WTC11 (cell line): ENCODE measurements at regions not wholly inside any gene's neighbourhood (a gene's known extent, or its start where the extent isn't known, plus 50 kb on each side); places are given as distances from the start of the nearest gene placed in this dataset.

Experiments used
- ATAC-seq: fragments of 200-7000 bp; cut with Tn5 transposase; 2 replicates; pipeline ENCODE4 v1.10.0; 2021; ENCODE audit warnings: mild to moderate bottlenecking, moderate library complexity
- CTCF ChIA-PET: fragments of 300-600 bp; sonication (Branson Sonifier 250); formaldehyde crosslinking; loops from one replicate; lab custom pipeline; 2021; ENCODE audit warnings: antibody characterized with exemption; lab: Charles Lee
- POLR2A ChIA-PET: fragments of 350-600 bp; sonication (Branson Sonifier 250); formaldehyde crosslinking; loops from one replicate; lab custom pipeline; 2021; ENCODE audit warnings: antibody characterized with exemption; lab: Charles Lee
- DNase-seq: peaks from one replicate; pipeline ENCODE4 v3.0.0; 2021; ENCODE audit warnings: low spot score
- H3K27ac Mint-ChIP-seq: 2 replicates; pipeline ENCODE4 v1.8.0; 2021; ENCODE audit warnings: mixed read lengths
- H3K27me3 Mint-ChIP-seq: 2 replicates; pipeline ENCODE4 v1.8.0; 2021; ENCODE audit warnings: low read depth, mild to moderate bottlenecking, moderate library complexity, mixed read lengths
- H3K36me3 Mint-ChIP-seq: 2 replicates; pipeline ENCODE4 v1.8.0; 2021; ENCODE audit warnings: mixed read lengths
- H3K4me1 Mint-ChIP-seq: 2 replicates; pipeline ENCODE4 v1.8.0; 2022; ENCODE audit warnings: mixed read lengths
- H3K4me3 Mint-ChIP-seq: 2 replicates; pipeline ENCODE4 v1.8.0; 2021; ENCODE audit warnings: mild to moderate bottlenecking, moderate library complexity, mixed read lengths
- H3K9me3 Mint-ChIP-seq: 2 replicates; pipeline ENCODE4 v1.8.0; 2021; ENCODE audit warnings: mixed read lengths
- AFF4 ChIP-seq: sonication (generic); formaldehyde crosslinking; IDR thresholded peaks from 2 replicates; pipeline ENCODE4 v1.8.1; 2023; ENCODE audit warnings: mild to moderate bottlenecking, missing genetic modification reagents, borderline replicate concordance
- CBFB ChIP-seq: sonication (generic); formaldehyde crosslinking; IDR thresholded peaks from 2 replicates; pipeline ENCODE4 v1.8.1; 2022; ENCODE audit warnings: mild to moderate bottlenecking, low read depth, missing genetic modification reagents
- E2F1 ChIP-seq: sonication (generic); formaldehyde crosslinking; IDR thresholded peaks from 2 replicates; pipeline ENCODE4 v1.8.0; 2022; ENCODE audit warnings: mild to moderate bottlenecking, missing genetic modification reagents
- E2F4 ChIP-seq: sonication (generic); formaldehyde crosslinking; IDR thresholded peaks from 2 replicates; pipeline ENCODE4 v1.8.1; 2022; ENCODE audit warnings: low read depth, mild to moderate bottlenecking, moderate library complexity, missing genetic modification reagents, borderline replicate concordance
- EMX1 ChIP-seq: fragments of 250-450 bp; sonication (Bioruptor Pico); IDR thresholded peaks from 2 replicates; pipeline ENCODE4 v1.8.0; 2021; ENCODE audit warnings: mild to moderate bottlenecking
- ETV6 ChIP-seq: sonication (generic); formaldehyde crosslinking; IDR thresholded peaks from 2 replicates; pipeline ENCODE4 v1.8.1; 2022; ENCODE audit warnings: mild to moderate bottlenecking, missing genetic modification reagents
- IRF2 ChIP-seq: sonication (generic); formaldehyde crosslinking; IDR thresholded peaks from 2 replicates; pipeline ENCODE4 v1.8.0; 2022; ENCODE audit warnings: low read depth, missing genetic modification reagents, borderline replicate concordance
- NFATC4 ChIP-seq: fragments of 250-450 bp; sonication (Bioruptor Pico); IDR thresholded peaks from 2 replicates; pipeline ENCODE4 v1.9.0; 2021; ENCODE audit warnings: mild to moderate bottlenecking
- NFE2L1 ChIP-seq: sonication (generic); formaldehyde crosslinking; IDR thresholded peaks from 2 replicates; pipeline ENCODE4 v1.8.1; 2023; ENCODE audit warnings: missing genetic modification reagents
- OVOL2 ChIP-seq: fragments of 250-450 bp; sonication (Bioruptor Pico); IDR thresholded peaks from 2 replicates; pipeline ENCODE4 v1.9.0; 2021; ENCODE audit warnings: mild to moderate bottlenecking, borderline replicate concordance
- TEAD4 ChIP-seq: sonication (generic); formaldehyde crosslinking; IDR thresholded peaks from 2 replicates; pipeline ENCODE4 v1.8.0; 2022; ENCODE audit warnings: mild to moderate bottlenecking, missing genetic modification reagents
- TP53 ChIP-seq: sonication (generic); formaldehyde crosslinking; IDR thresholded peaks from 2 replicates; pipeline ENCODE4 v1.8.1; 2023; ENCODE audit warnings: mild to moderate bottlenecking, missing genetic modification reagents
- ZBTB43 ChIP-seq: sonication (generic); formaldehyde crosslinking; IDR thresholded peaks from 2 replicates; pipeline ENCODE4 v1.8.1; 2023; ENCODE audit warnings: mild to moderate bottlenecking, missing genetic modification reagents
- ZMAT4 ChIP-seq: fragments of 250-450 bp; sonication (Bioruptor Pico); IDR thresholded peaks from 2 replicates; pipeline ENCODE4 v1.9.0; 2021; ENCODE audit warnings: mild to moderate bottlenecking
- ZNF232 ChIP-seq: sonication (generic); formaldehyde crosslinking; IDR thresholded peaks from 2 replicates; pipeline ENCODE4 v1.8.0; 2022; ENCODE audit warnings: mild to moderate bottlenecking, missing genetic modification reagents
- ZNF281 ChIP-seq: sonication (generic); formaldehyde crosslinking; IDR thresholded peaks from 2 replicates; pipeline ENCODE4 v1.8.0; 2023; ENCODE audit warnings: mild to moderate bottlenecking, missing genetic modification reagents
- ZNF532 ChIP-seq: fragments of 250-450 bp; sonication (Bioruptor Pico); IDR thresholded peaks from 2 replicates; pipeline ENCODE4 v1.9.0; 2021; ENCODE audit warnings: mild to moderate bottlenecking, borderline replicate concordance
- ZSCAN18 ChIP-seq: fragments of 250-450 bp; sonication (Bioruptor Pico); IDR thresholded peaks from 2 replicates; pipeline ENCODE4 v2.1.2; 2022; ENCODE audit warnings: mild to moderate bottlenecking, moderate library complexity

- POLR2A ChIA-PET = no interaction called here
- Mint-ChIP-seq H3K9me3 (peaks cover 13% of the 10 kb centered on the region), H3K27me3 (no peaks in the 10 kb centered on the region), H3K4me1 (peaks cover 7% of the 10 kb centered on the region), H3K4me3 (no peak overlapping the region), H3K27ac (no peak overlapping the region; the same call in 1 of the 2 replicates), H3K36me3 (peaks cover 8% of the 10 kb centered on the region)
- CTCF ChIA-PET = no interaction called here
- ATAC-seq (no peak), DNase-seq (no peak)
- TF ChIP-seq TP53 (CRISPR knock-in tag) (no peak), EMX1 (CRISPR knock-in tag) (no peak), TEAD4 (CRISPR knock-in tag) (no peak), CBFB (CRISPR knock-in tag) (no peak), NFATC4 (no peak), E2F1 (CRISPR knock-in tag) (no peak), ZNF232 (CRISPR knock-in tag) (no peak), ZNF532 (CRISPR knock-in tag) (no peak), ZMAT4 (CRISPR knock-in tag) (no peak)
Measured at GRCh38 chr10:3430501-3430900, 257.9 kb upstream of the PITRM1 start.

- no peak for ATAC-seq
- Mint-ChIP-seq H3K36me3 (peaks cover 8% of the 10 kb centered on the region), H3K27ac (no peak overlapping the region), H3K4me3 (no peak overlapping the region), H3K9me3 (peaks cover 13% of the 10 kb centered on the region), H3K27me3 (no peaks in the 10 kb centered on the region), H3K4me1 (peaks cover 12% of the 10 kb centered on the region)
- POLR2A ChIA-PET = no interaction called here
- no peak for DNase-seq
- CTCF ChIA-PET = no interaction called here
- TF ChIP-seq IRF2 = no peak
- no peak for TF ChIP-seq ZSCAN18 (CRISPR knock-in tag)
- TF ChIP-seq NFE2L1 (CRISPR knock-in tag) = no peak
- TF ChIP-seq E2F4 (CRISPR knock-in tag) = no peak
- TF ChIP-seq OVOL2 = no peak
- TF ChIP-seq CBFB (CRISPR knock-in tag) = no peak
- no peak for TF ChIP-seq ZNF232 (CRISPR knock-in tag)
- no peak for TF ChIP-seq AFF4 (CRISPR knock-in tag)
- no peak for TF ChIP-seq ZBTB43 (CRISPR knock-in tag)
- TF ChIP-seq ETV6 = no peak
- no peak for TF ChIP-seq ZNF281 (CRISPR knock-in tag)
Measured at GRCh38 chr10:3429676-3430075, 257.1 kb upstream of the PITRM1 start.
